Right cardiac atrium (tissue), 5 donors: ENCODE measurements at regions not wholly inside any gene's neighbourhood (a gene's known extent, or its start where the extent isn't known, plus 50 kb on each side); places are given as distances from the start of the nearest gene placed in this dataset.
"Not testable (repeated sequence)": the region's sequence is repeated elsewhere in the genome, so short reads cannot be mapped to it uniquely, and the experiment has no call there.

Experiments
- ATAC-seq, 2 donors: fragments of 200-7000 bp; cut with Tn5 transposase; one replicate each; pipeline versions ENCODE4 v1.8.0 to v1.9.1; 2020; ENCODE audit warnings: moderate library complexity in 2 of 2, mild to moderate bottlenecking in 1 of 2
- DNase-seq, 3 donors: peaks; one replicate each; pipeline ENCODE4 v3.0.0-alpha.2; 2020
- H3K27ac ChIP-seq: one replicate; pipeline ENCODE4 v1.5.1; 2013; ENCODE audit warnings: mild to moderate bottlenecking, low read length, control low read depth, moderate library complexity
- H3K27me3 ChIP-seq: one replicate; pipeline ENCODE4 v1.6.1; 2013; ENCODE audit not compliant: control insufficient read depth, insufficient read depth
- H3K4me1 ChIP-seq: one replicate; pipeline ENCODE4 v1.6.1; 2013; ENCODE audit warnings: low read length; ENCODE audit not compliant: control insufficient read depth, insufficient read depth
- H3K4me3 ChIP-seq: one replicate; pipeline ENCODE4 v1.5.1; 2013; ENCODE audit warnings: low read length, control low read depth
- H3K9me3 ChIP-seq: one replicate; pipeline ENCODE4 v1.6.1; 2013; ENCODE audit warnings: low read length; ENCODE audit not compliant: control insufficient read depth
- WGBS: extraction: QIAGEN DNeasy Blood & Tissue Kit; methylation state at CpG from one replicate; pipeline ENCODE4 v1.1.7; 2013; 5-methylcytosine and 5-hydroxymethylcytosine counted together
- intact Hi-C, 4 donors: fragments of 100-400 bp; cut with DNase I; formaldehyde crosslinking; loops; one replicate each; pipeline versions ENCODE4 v1.11.0 to v1.14.0; 2022 to 2023
- donor health status: healthy with polysubstance abuse.
- donor health status: DM: no; HTN: yes; CAD: no.
- donor health status: DM: no; HTN: no; CAD: no.
- donor health status: DM: no; HTN: yes; CAD: no; lungs with severe emphysema.
- donor health status: DM: yes; HTN: yes; CAD: no.

GRCh38 chr16:31581065-31581464, 53.4 kb downstream of the AHSP start:
- WGBS: 53% methylated on average over 2 of the region's 2 CpGs
- intact Hi-C loops, ATAC-seq, DNase-seq, H3K27me3 ChIP-seq, H3K4me3 ChIP-seq, H3K27ac ChIP-seq, H3K4me1 ChIP-seq, H3K9me3 ChIP-seq: not testable (repeated sequence)

GRCh38 chr16:31601737-31602384, 74.2 kb downstream of the AHSP start:
- H3K4me3 ChIP-seq, DNase-seq, H3K27me3 ChIP-seq, H3K4me1 ChIP-seq, H3K27ac ChIP-seq, ATAC-seq, H3K9me3 ChIP-seq, intact Hi-C loops: not testable (repeated sequence)
- 83% methylated on average over 9 of the region's 9 CpGs for WGBS

- no peaks in the 10 kb centered on the region for H3K4me1 ChIP-seq
- intact Hi-C loops: no loop called here
- no peak for DNase-seq
- no peaks in the 10 kb centered on the region for H3K27me3 ChIP-seq
- ATAC-seq: no peak
- no peak overlapping the region for H3K27ac ChIP-seq
- no peak overlapping the region for H3K4me3 ChIP-seq
- H3K9me3 ChIP-seq: no peaks in the 10 kb centered on the region
Measured at GRCh38 chr16:31618130-31618529, 90.4 kb downstream of the AHSP start.

GRCh38 chr16:31636433-31636832, 108.7 kb downstream of the AHSP start:
- no peak for ATAC-seq
- Histone ChIP-seq H3K9me3 (no peaks in the 10 kb centered on the region), H3K27me3 (no peaks in the 10 kb centered on the region), H3K4me1 (no peaks in the 10 kb centered on the region), H3K4me3 (no peak overlapping the region), H3K27ac (no peak overlapping the region)
- intact Hi-C loops: no loop called here
- WGBS: 85% methylated on average over 7 of the region's 7 CpGs
- DNase-seq: no peak

GRCh38 chr16:31641279-31641678, 113.6 kb downstream of the AHSP start:
- H3K9me3 ChIP-seq: no peaks in the 10 kb centered on the region
- H3K4me3 ChIP-seq: no peak overlapping the region
- no peaks in the 10 kb centered on the region for H3K27me3 ChIP-seq
- ATAC-seq (no peak), DNase-seq (no peak)
- intact Hi-C loops: no loop called here
- no peak overlapping the region for H3K27ac ChIP-seq
- 76% methylated on average over 4 of the region's 4 CpGs for WGBS
- H3K4me1 ChIP-seq: no peaks in the 10 kb centered on the region

- intact Hi-C loops, H3K27me3 ChIP-seq, H3K4me1 ChIP-seq, H3K9me3 ChIP-seq, DNase-seq, H3K4me3 ChIP-seq, ATAC-seq, H3K27ac ChIP-seq: not testable (repeated sequence)
- WGBS: 79% methylated on average over 4 of the region's 4 CpGs
Measured at GRCh38 chr16:31655674-31656073, 128.0 kb downstream of the AHSP start.

GRCh38 chr16:31664683-31665482, 137.2 kb downstream of the AHSP start:
- Histone ChIP-seq H3K4me3 (no peak overlapping the region), H3K9me3 (no peaks in the 10 kb centered on the region), H3K27me3 (no peaks in the 10 kb centered on the region), H3K4me1 (no peaks in the 10 kb centered on the region), H3K27ac (no peak overlapping the region)
- WGBS: 49% methylated on average over 3 of the region's 3 CpGs
- intact Hi-C loops: no loop called here
- ATAC-seq (no peak), DNase-seq (no peak)

- intact Hi-C loops: no loop called here
- 33% methylated on average over 1 of the region's 1 CpG for WGBS
- ATAC-seq (no peak), DNase-seq (no peak)
- Histone ChIP-seq H3K27me3 (no peaks in the 10 kb centered on the region), H3K9me3 (no peaks in the 10 kb centered on the region), H3K27ac (no peak overlapping the region), H3K4me3 (no peak overlapping the region), H3K4me1 (no peaks in the 10 kb centered on the region)
Measured at GRCh38 chr16:31674686-31675085, 147.0 kb downstream of the AHSP start.

- intact Hi-C loops: no loop called here
- no peak for ATAC-seq
Measured at GRCh38 chr16:31676731-31677130, 149.0 kb downstream of the AHSP start.

GRCh38 chr16:31678649-31679325, 151.1 kb downstream of the AHSP start:
- Histone ChIP-seq H3K9me3 (no peaks in the 10 kb centered on the region), H3K27ac (no peak overlapping the region), H3K27me3 (no peaks in the 10 kb centered on the region), H3K4me3 (no peak overlapping the region), H3K4me1 (no peaks in the 10 kb centered on the region)
- no peak for ATAC-seq
- intact Hi-C loops: no loop called here
- 54% methylated on average over 7 of the region's 7 CpGs for WGBS
- no peak for DNase-seq

More at GRCh38 chr16:31676731-31677130, 149.0 kb downstream of the AHSP start:
- Histone ChIP-seq H3K4me1 (no peaks in the 10 kb centered on the region), H3K27me3 (no peaks in the 10 kb centered on the region), H3K9me3 (no peaks in the 10 kb centered on the region), H3K4me3 (no peak overlapping the region), H3K27ac (no peak overlapping the region)
- no peak for DNase-seq

GRCh38 chr16:31689331-31689730, 161.6 kb downstream of the AHSP start:
- H3K4me1 ChIP-seq, H3K9me3 ChIP-seq, DNase-seq, ATAC-seq, intact Hi-C loops, H3K27me3 ChIP-seq, H3K4me3 ChIP-seq, H3K27ac ChIP-seq: not testable (repeated sequence)
- 57% methylated on average over 2 of the region's 2 CpGs for WGBS
